SK-N-SH (cell line): ENCODE measurements at regions not wholly inside any gene's neighbourhood (a gene's known extent, or its start where the extent isn't known, plus 50 kb on each side); places are given as distances from the start of the nearest gene placed in this dataset.

Source experiments
- CTCF ChIA-PET: fragments of 300-600, 350-600 bp; formaldehyde crosslinking; extraction: SDS; loops from one replicate; lab custom pipeline; 2021; lab: Yijun Ruan, JAX
- POLR2A ChIA-PET: fragments of 350-600 bp; sonication (Branson Sonifier 250); formaldehyde crosslinking; extraction: SDS; loops from one replicate; lab custom pipeline; 2020; ENCODE audit warnings: antibody characterized with exemption, inconsistent platforms; lab: Yijun Ruan, JAX
- DNase-seq: peaks from one replicate; pipeline ENCODE4 v3.0.0; 2012
- H2AFZ ChIP-seq: fragments of 200-600 bp; sonication (generic); 2 replicates; pipeline ENCODE4 v1.8.1; 2016; ENCODE audit warnings: antibody characterized with exemption, mild to moderate bottlenecking, low read depth
- H3F3A ChIP-seq: fragments of 200-600 bp; sonication (generic); replicated peaks from 2 replicates; pipeline ENCODE3; 2016; ENCODE audit warnings: antibody characterized with exemption, mild to moderate bottlenecking; ENCODE audit not compliant: insufficient read depth
- H3K27ac ChIP-seq, 2 experiments: fragments of 200-500 bp in 1 of 2; fragments of 200-600 bp in 1 of 2; sonication (Bioruptor generic) in 1 of 2; sonication (generic), shearing (Covaris generic) in 1 of 2; 2 replicates each; pipeline versions ENCODE4 v1.5.1 to v1.6.1; 2014 to 2016; ENCODE audit warnings: low read depth in 2 of 2, inconsistent platforms in 1 of 2, low read length in 1 of 2, mild to moderate bottlenecking in 1 of 2, mixed read lengths in 1 of 2
- H3K27me3 ChIP-seq: fragments of 200-600 bp; sonication (generic), shearing (Covaris generic); 2 replicates; pipeline ENCODE4 v1.6.1; 2016; ENCODE audit warnings: mixed run types; ENCODE audit not compliant: insufficient read depth
- H3K36me3 ChIP-seq, 2 experiments: fragments of 200-500 bp in 1 of 2; fragments of 200-600 bp in 1 of 2; sonication (Bioruptor generic) in 1 of 2; sonication (generic) in 1 of 2; replicated peaks in 1 of 2; 2 replicates each; pipeline versions ENCODE3 to v1.5.1; 2014 to 2016; ENCODE audit warnings: low read length in 1 of 2, mild to moderate bottlenecking in 1 of 2; ENCODE audit not compliant: insufficient read depth in 2 of 2, control insufficient read depth in 1 of 2
- H3K4me1 ChIP-seq, 2 experiments: fragments of 200-500 bp in 1 of 2; fragments of 200-600 bp in 1 of 2; sonication (Bioruptor generic) in 1 of 2; sonication (generic), shearing (Covaris generic) in 1 of 2; 2 replicates each; pipeline versions ENCODE4 v1.5.1 to v1.6.1; 2014 to 2016; ENCODE audit warnings: low read depth in 1 of 2, low read length in 1 of 2, mixed run types in 1 of 2; ENCODE audit not compliant: insufficient read depth in 2 of 2, control insufficient read depth in 1 of 2
- H3K4me2 ChIP-seq: fragments of 200-600 bp; sonication (generic), shearing (Covaris generic); 2 replicates; pipeline ENCODE4 v1.6.1; 2017; ENCODE audit warnings: mixed run types
- H3K4me3 ChIP-seq, 2 experiments: fragments of 200-500 bp in 1 of 2; fragments of 200-600 bp in 1 of 2; sonication (Bioruptor generic) in 1 of 2; sonication (generic), shearing (Covaris generic) in 1 of 2; 2 replicates each; pipeline versions ENCODE4 v1.5.1 to v1.8.1; 2014 to 2016; ENCODE audit warnings: low read depth in 2 of 2, inconsistent platforms in 1 of 2, low read length in 1 of 2, mild to moderate bottlenecking in 1 of 2, mixed read lengths in 1 of 2, moderate library complexity in 1 of 2
- H3K79me2 ChIP-seq: fragments of 200-600 bp; sonication (generic); 2 replicates; pipeline ENCODE4 v1.8.1; 2017; ENCODE audit warnings: mild to moderate bottlenecking; ENCODE audit not compliant: insufficient read depth
- H3K9ac ChIP-seq: fragments of 200-600 bp; sonication (generic); 2 replicates; pipeline ENCODE4 v1.6.1; 2017; ENCODE audit warnings: mixed run types
- H3K9me2 ChIP-seq: fragments of 200-600 bp; sonication (generic); 2 replicates; pipeline ENCODE4 v1.6.1; 2017; ENCODE audit warnings: mixed run types
- H3K9me3 ChIP-seq: fragments of 200-600 bp; sonication (generic); 2 replicates; pipeline ENCODE4 v1.6.1; 2017; ENCODE audit warnings: mixed run types, mild to moderate bottlenecking, moderate library complexity
- H4K20me1 ChIP-seq: fragments of 200-600 bp; sonication (generic); 2 replicates; pipeline ENCODE4 v1.6.1; 2017; ENCODE audit warnings: mild to moderate bottlenecking, mixed run types; ENCODE audit not compliant: insufficient read depth
- CHD2 ChIP-seq: fragments of 150-350 bp; IDR thresholded peaks from 2 replicates; pipeline ENCODE4 v1.6.1; 2018; ENCODE audit warnings: low read length; ENCODE audit not compliant: partially characterized antibody
- ELF1 ChIP-seq: IDR thresholded peaks from 2 replicates; pipeline ENCODE4 v1.4.0; 2012
- EP300 ChIP-seq, 2 experiments: IDR thresholded peaks; 2 replicates each; pipeline versions ENCODE4 v1.4.0 to v1.6.1; 2012; ENCODE audit warnings: borderline replicate concordance in 1 of 2, low read depth in 1 of 2, low read length in 1 of 2
- EZH2phosphoT487 ChIP-seq: fragments of 200-600 bp; sonication (generic); IDR thresholded peaks from 2 replicates; pipeline ENCODE4 v1.6.1; 2017; ENCODE audit warnings: low read depth, mixed run types, mild to moderate bottlenecking, antibody characterized with exemption, moderate library complexity, borderline replicate concordance
- FOSL2 ChIP-seq: IDR thresholded peaks from 2 replicates; pipeline ENCODE4 v1.4.0; 2012; ENCODE audit warnings: low read depth, mild to moderate bottlenecking, moderate library complexity, borderline replicate concordance
- FOXM1 ChIP-seq: IDR thresholded peaks from 2 replicates; pipeline ENCODE4 v1.4.0; 2012; ENCODE audit warnings: low read depth, mild to moderate bottlenecking
- GATA2 ChIP-seq: sonication (generic); formaldehyde crosslinking; IDR thresholded peaks from 2 replicates; pipeline ENCODE4 v1.5.0; 2020; ENCODE audit warnings: mild to moderate bottlenecking, missing genetic modification reagents
- JUND ChIP-seq: IDR thresholded peaks from 2 replicates; pipeline ENCODE4 v1.4.0; 2012
- MEF2A ChIP-seq: IDR thresholded peaks from 2 replicates; pipeline ENCODE4 v1.4.0; 2012; ENCODE audit warnings: low read depth, borderline replicate concordance
- MXI1 ChIP-seq: IDR thresholded peaks from 2 replicates; pipeline ENCODE4 v1.6.1; 2012; ENCODE audit warnings: mild to moderate bottlenecking, low read depth, low read length, improper control_type of control experiment
- RFX5 ChIP-seq: IDR thresholded peaks from 2 replicates; pipeline ENCODE4 v1.6.1; 2012; ENCODE audit warnings: mild to moderate bottlenecking, improper control_type of control experiment, low read length
- SIN3A ChIP-seq: IDR thresholded peaks from 2 replicates; pipeline ENCODE4 v1.6.1; 2012; ENCODE audit warnings: low read depth, mild to moderate bottlenecking, low read length, moderate library complexity, borderline replicate concordance
- SMC3 ChIP-seq: IDR thresholded peaks from 2 replicates; pipeline ENCODE4 v1.6.1; 2012; ENCODE audit warnings: low read depth, low read length, improper control_type of control experiment
- TAF1 ChIP-seq: IDR thresholded peaks from 2 replicates; pipeline ENCODE4 v1.6.1; 2012; ENCODE audit warnings: low read depth, mild to moderate bottlenecking, low read length, moderate library complexity, borderline replicate concordance
- TCF12 ChIP-seq: IDR thresholded peaks from 2 replicates; pipeline ENCODE4 v1.4.0; 2012
- YY1 ChIP-seq: IDR thresholded peaks from 2 replicates; pipeline ENCODE4 v1.4.0; 2012; ENCODE audit warnings: low read depth, mild to moderate bottlenecking
- WGBS: methylation state at CpG from one replicate; pipeline ENCODE4 v1.1.6; 2017; ENCODE audit warnings: low lambda C conversion rate; 5-methylcytosine and 5-hydroxymethylcytosine counted together
- TF ChIP-seq, protein P1 (sequence below): IDR thresholded peaks from 2 replicates; pipeline ENCODE4 v1.6.1; 2012; ENCODE audit warnings: mild to moderate bottlenecking, low read depth, low read length, moderate library complexity
- TF ChIP-seq, protein P2 (sequence below): fragments of 200-600 bp; sonication (generic); IDR thresholded peaks from 2 replicates; pipeline ENCODE4 v1.6.1; 2017; ENCODE audit warnings: antibody characterized with exemption, mild to moderate bottlenecking, moderate library complexity
- TF ChIP-seq, protein P3 (sequence below): IDR thresholded peaks from 2 replicates; pipeline ENCODE4 v1.4.0; 2012; ENCODE audit warnings: low read depth
- TF ChIP-seq, protein P4 (sequence below): IDR thresholded peaks from 2 replicates; pipeline ENCODE4; 2012

DNA sequence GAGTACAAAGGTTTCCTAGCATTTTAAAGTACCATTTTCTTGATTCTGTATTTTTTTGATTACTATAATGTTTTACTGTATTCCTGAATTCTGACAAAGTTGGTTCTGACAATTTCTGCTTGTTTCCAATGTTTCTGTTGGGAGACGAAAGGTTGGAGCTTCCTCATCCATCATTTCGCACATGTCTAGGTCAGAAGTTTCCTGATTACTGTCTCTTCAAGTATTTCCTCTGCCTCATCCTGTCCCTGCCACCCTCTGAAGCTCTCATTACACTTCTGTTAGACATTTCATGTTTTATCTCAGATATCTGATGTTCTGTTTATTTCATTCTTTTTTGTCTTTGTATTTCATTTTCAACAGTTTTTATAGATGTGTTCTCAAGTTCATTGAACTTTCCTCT lies 895.8 kb downstream of the TSN start:
- Histone ChIP-seq H3K9me3 (no peaks in the 10 kb centered on the region), H3K4me3 (no peak overlapping the region), H3F3A (no peaks in the 10 kb centered on the region), H3K36me3 (no peaks in the 10 kb centered on the region), H3K9me2 (no peaks in the 10 kb centered on the region), H4K20me1 (no peaks in the 10 kb centered on the region), H3K79me2 (no peaks in the 10 kb centered on the region), H3K4me1 (no peaks in the 10 kb centered on the region), H3K4me2 (no peak overlapping the region), H3K27me3 (no peaks in the 10 kb centered on the region), H3K27ac (no peak overlapping the region)
- ChIA-PET POLR2A (no interaction called here), CTCF (interaction anchor here (0.9 to 1.4 kb wide), 2 partner anchors 13 to 42 kb away, joined by 3 to 4 read pairs; no protein-coding TSS in a partner anchor)
- WGBS, result 29% methylated on average over 2 of the region's 2 CpGs
- no peak for DNase-seq
- TF ChIP-seq, protein P1, sequence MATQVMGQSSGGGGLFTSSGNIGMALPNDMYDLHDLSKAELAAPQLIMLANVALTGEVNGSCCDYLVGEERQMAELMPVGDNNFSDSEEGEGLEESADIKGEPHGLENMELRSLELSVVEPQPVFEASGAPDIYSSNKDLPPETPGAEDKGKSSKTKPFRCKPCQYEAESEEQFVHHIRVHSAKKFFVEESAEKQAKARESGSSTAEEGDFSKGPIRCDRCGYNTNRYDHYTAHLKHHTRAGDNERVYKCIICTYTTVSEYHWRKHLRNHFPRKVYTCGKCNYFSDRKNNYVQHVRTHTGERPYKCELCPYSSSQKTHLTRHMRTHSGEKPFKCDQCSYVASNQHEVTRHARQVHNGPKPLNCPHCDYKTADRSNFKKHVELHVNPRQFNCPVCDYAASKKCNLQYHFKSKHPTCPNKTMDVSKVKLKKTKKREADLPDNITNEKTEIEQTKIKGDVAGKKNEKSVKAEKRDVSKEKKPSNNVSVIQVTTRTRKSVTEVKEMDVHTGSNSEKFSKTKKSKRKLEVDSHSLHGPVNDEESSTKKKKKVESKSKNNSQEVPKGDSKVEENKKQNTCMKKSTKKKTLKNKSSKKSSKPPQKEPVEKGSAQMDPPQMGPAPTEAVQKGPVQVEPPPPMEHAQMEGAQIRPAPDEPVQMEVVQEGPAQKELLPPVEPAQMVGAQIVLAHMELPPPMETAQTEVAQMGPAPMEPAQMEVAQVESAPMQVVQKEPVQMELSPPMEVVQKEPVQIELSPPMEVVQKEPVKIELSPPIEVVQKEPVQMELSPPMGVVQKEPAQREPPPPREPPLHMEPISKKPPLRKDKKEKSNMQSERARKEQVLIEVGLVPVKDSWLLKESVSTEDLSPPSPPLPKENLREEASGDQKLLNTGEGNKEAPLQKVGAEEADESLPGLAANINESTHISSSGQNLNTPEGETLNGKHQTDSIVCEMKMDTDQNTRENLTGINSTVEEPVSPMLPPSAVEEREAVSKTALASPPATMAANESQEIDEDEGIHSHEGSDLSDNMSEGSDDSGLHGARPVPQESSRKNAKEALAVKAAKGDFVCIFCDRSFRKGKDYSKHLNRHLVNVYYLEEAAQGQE, result no peak
- TF ChIP-seq SMC3, result no peak
- no peak for TF ChIP-seq EP300 (IDR thresholded peaks at IDR 0.05; ENCODE audit: borderline replicate concordance in 1 of 2, low read depth in 1 of 2, low read length in 1 of 2)
- no peak for TF ChIP-seq CHD2
- no peak for TF ChIP-seq ELF1
- TF ChIP-seq RFX5, result no peak
- TF ChIP-seq, protein P2, sequence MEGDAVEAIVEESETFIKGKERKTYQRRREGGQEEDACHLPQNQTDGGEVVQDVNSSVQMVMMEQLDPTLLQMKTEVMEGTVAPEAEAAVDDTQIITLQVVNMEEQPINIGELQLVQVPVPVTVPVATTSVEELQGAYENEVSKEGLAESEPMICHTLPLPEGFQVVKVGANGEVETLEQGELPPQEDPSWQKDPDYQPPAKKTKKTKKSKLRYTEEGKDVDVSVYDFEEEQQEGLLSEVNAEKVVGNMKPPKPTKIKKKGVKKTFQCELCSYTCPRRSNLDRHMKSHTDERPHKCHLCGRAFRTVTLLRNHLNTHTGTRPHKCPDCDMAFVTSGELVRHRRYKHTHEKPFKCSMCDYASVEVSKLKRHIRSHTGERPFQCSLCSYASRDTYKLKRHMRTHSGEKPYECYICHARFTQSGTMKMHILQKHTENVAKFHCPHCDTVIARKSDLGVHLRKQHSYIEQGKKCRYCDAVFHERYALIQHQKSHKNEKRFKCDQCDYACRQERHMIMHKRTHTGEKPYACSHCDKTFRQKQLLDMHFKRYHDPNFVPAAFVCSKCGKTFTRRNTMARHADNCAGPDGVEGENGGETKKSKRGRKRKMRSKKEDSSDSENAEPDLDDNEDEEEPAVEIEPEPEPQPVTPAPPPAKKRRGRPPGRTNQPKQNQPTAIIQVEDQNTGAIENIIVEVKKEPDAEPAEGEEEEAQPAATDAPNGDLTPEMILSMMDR, result no peak
- no peak for TF ChIP-seq MEF2A
- no peak for TF ChIP-seq FOSL2
- no peak for TF ChIP-seq SIN3A
- no peak for TF ChIP-seq MXI1
- no peak for TF ChIP-seq TCF12
- no peak for TF ChIP-seq EZH2phosphoT487
- no peak for TF ChIP-seq TAF1
- TF ChIP-seq GATA2 (CRISPR knock-in tag), result no peak
- TF ChIP-seq YY1, result no peak
- no peak for TF ChIP-seq JUND
- TF ChIP-seq, protein P3, sequence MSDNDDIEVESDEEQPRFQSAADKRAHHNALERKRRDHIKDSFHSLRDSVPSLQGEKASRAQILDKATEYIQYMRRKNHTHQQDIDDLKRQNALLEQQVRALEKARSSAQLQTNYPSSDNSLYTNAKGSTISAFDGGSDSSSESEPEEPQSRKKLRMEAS, result no peak
- TF ChIP-seq, protein P4, sequence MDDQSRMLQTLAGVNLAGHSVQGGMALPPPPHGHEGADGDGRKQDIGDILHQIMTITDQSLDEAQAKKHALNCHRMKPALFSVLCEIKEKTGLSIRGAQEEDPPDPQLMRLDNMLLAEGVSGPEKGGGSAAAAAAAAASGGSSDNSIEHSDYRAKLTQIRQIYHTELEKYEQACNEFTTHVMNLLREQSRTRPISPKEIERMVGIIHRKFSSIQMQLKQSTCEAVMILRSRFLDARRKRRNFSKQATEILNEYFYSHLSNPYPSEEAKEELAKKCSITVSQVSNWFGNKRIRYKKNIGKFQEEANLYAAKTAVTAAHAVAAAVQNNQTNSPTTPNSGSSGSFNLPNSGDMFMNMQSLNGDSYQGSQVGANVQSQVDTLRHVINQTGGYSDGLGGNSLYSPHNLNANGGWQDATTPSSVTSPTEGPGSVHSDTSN, result no peak
- TF ChIP-seq FOXM1, result no peak
- TF ChIP-seq, all 33 proteins: peak for 0
- H3K9ac ChIP-seq, result no peak overlapping the region
- H2AFZ ChIP-seq, result no peak overlapping the region
